ENCODE measurements at regions not wholly inside any gene's neighbourhood (a gene's known extent, or its start where the extent isn't known, plus 50 kb on each side); places are given as distances from the start of the nearest gene placed in this dataset.

- 0 out of 2 replicates have a peak, but pooled peaks have one; percentile 10 for TF ChIP-seq ZNF275 (CRISPR knock-in tag; IDR thresholded peaks at IDR 0.05; ENCODE audit: borderline replicate concordance)
- TF ChIP-seq ZFP82 (CRISPR knock-in tag; IDR thresholded peaks at IDR 0.05; ENCODE audit: borderline replicate concordance), result no peak
- no peak for TF ChIP-seq ZNF761 (CRISPR knock-in tag; conservative IDR thresholded peaks at IDR 0.05)
- no peak for TF ChIP-seq DZIP1 (CRISPR knock-in tag; IDR thresholded peaks at IDR 0.05)
- TF ChIP-seq SRSF1 (optimal IDR thresholded peaks at IDR 0.05; ENCODE audit: low read depth, low read length), result no peak
- TF ChIP-seq MATR3 (CRISPR knock-in tag; IDR thresholded peaks at IDR 0.05), result no peak
- TF ChIP-seq ZNF230 (CRISPR knock-in tag; IDR thresholded peaks at IDR 0.05), result no peak
- no peak for TF ChIP-seq ZNF839 (CRISPR knock-in tag; IDR thresholded peaks at IDR 0.05; ENCODE audit: borderline replicate concordance)
- TF ChIP-seq ZNF776 (CRISPR knock-in tag; IDR thresholded peaks at IDR 0.05), result no peak
- TF ChIP-seq CSRNP1 (CRISPR knock-in tag; IDR thresholded peaks at IDR 0.05), result peak; percentile 44; the same call in 1 of the 2 replicates
- TF ChIP-seq ZNF780A (CRISPR knock-in tag; IDR thresholded peaks at IDR 0.05), result no peak
- no peak for TF ChIP-seq ZHX2 (IDR thresholded peaks at IDR 0.05; ENCODE audit: low read depth)
- TF ChIP-seq ZHX2 (CRISPR knock-in tag; IDR thresholded peaks at IDR 0.05; ENCODE audit: borderline replicate concordance), result no peak
- no peak for TF ChIP-seq KDM5B (CRISPR knock-in tag; IDR thresholded peaks at IDR 0.05; ENCODE audit: borderline replicate concordance)
- TF ChIP-seq ZNF552 (CRISPR knock-in tag; IDR thresholded peaks at IDR 0.05; ENCODE audit: borderline replicate concordance), result no peak
These were observed 75.2 kb downstream of the OR2B2 start (continued) for GRCh38 chr6:27836783-27837624.

Measured in HepG2 (cell line).